ENCODE measurements at regions not wholly inside any gene's neighbourhood (a gene's known extent, or its start where the extent isn't known, plus 50 kb on each side); places are given as distances from the start of the nearest gene placed in this dataset.

- WGBS, 2 donors = 92 to 96% methylated on average over 1 of the region's 1 CpG
- Histone ChIP-seq H3K4me1 (peaks cover 0 to 13% (median 8%) of the 10 kb centered on the region in 4 donors), H3K9me3 (no peaks in the 10 kb centered on the region), H3K27me3 (no peaks in the 10 kb centered on the region), H3K36me3 (no peaks in the 10 kb centered on the region), H3K27ac (no peak overlapping the region), H3K4me3 (no peak overlapping the region)
- intact Hi-C loops (cut with DNase I) = no loop called here
- no peak for TF ChIP-seq CTCF (IDR thresholded peaks at IDR 0.05)
- no peak for TF ChIP-seq EP300 (IDR thresholded peaks at IDR 0.05)
- TF ChIP-seq POLR2AphosphoS5 (IDR thresholded peaks at IDR 0.05) = no peak
- no peak for TF ChIP-seq POLR2A (IDR thresholded peaks at IDR 0.05)
- no peak for DNase-seq
These were observed 129.4 kb downstream of the TANC2 start for GRCh38 chr17:63095459-63095858.

GRCh38 chr17:63095879-63096278, 129.8 kb downstream of the TANC2 start:
- no peak overlapping the region for H3K27ac ChIP-seq
- H3K9me3 ChIP-seq = no peaks in the 10 kb centered on the region
- no peak overlapping the region for H3K4me3 ChIP-seq
- H3K4me1 ChIP-seq = peaks cover 0 to 13% (median 8%) of the 10 kb centered on the region in 4 donors
- H3K27me3 ChIP-seq = no peaks in the 10 kb centered on the region
- DNase-seq = no peak
- intact Hi-C loops (cut with DNase I) = no loop called here
- no peaks in the 10 kb centered on the region for H3K36me3 ChIP-seq
- TF ChIP-seq CTCF (IDR thresholded peaks at IDR 0.05) (no peak), POLR2AphosphoS5 (IDR thresholded peaks at IDR 0.05) (no peak), EP300 (IDR thresholded peaks at IDR 0.05) (no peak), POLR2A (IDR thresholded peaks at IDR 0.05) (no peak)
- 92 to 96% methylated on average over 1 of the region's 1 CpG for WGBS, 2 donors

GRCh38 chr17:63096426-63096825, 130.4 kb downstream of the TANC2 start:
- Histone ChIP-seq H3K27ac (no peak overlapping the region), H3K4me1 (peaks cover 0 to 13% (median 8%) of the 10 kb centered on the region in 4 donors), H3K36me3 (no peaks in the 10 kb centered on the region), H3K27me3 (no peaks in the 10 kb centered on the region), H3K9me3 (no peaks in the 10 kb centered on the region), H3K4me3 (no peak overlapping the region)
- TF ChIP-seq POLR2A (IDR thresholded peaks at IDR 0.05) = no peak
- TF ChIP-seq CTCF (IDR thresholded peaks at IDR 0.05) = no peak
- TF ChIP-seq POLR2AphosphoS5 (IDR thresholded peaks at IDR 0.05) = no peak
- no peak for TF ChIP-seq EP300 (IDR thresholded peaks at IDR 0.05)
- intact Hi-C loops (cut with DNase I) = no loop called here
- WGBS, 2 donors = 74 to 82% methylated on average over 5 of the region's 5 CpGs
- no peak for DNase-seq

GRCh38 chr17:63099425-63099824, 133.4 kb downstream of the TANC2 start:
- no peaks in the 10 kb centered on the region for H3K9me3 ChIP-seq
- 86 to 94% methylated on average over 1 of the region's 1 CpG for WGBS, 2 donors
- no peak overlapping the region for H3K4me3 ChIP-seq
- intact Hi-C loops (cut with DNase I) = no loop called here
- TF ChIP-seq EP300 (IDR thresholded peaks at IDR 0.05) (no peak), CTCF (IDR thresholded peaks at IDR 0.05) (no peak), POLR2A (IDR thresholded peaks at IDR 0.05) (no peak), POLR2AphosphoS5 (IDR thresholded peaks at IDR 0.05) (no peak)
- no peak overlapping the region for H3K27ac ChIP-seq
- no peak for DNase-seq
- H3K27me3 ChIP-seq = no peaks in the 10 kb centered on the region
- H3K36me3 ChIP-seq = no peaks in the 10 kb centered on the region
- peaks cover 0 to 13% (median 8%) of the 10 kb centered on the region in 4 donors for H3K4me1 ChIP-seq

- TF ChIP-seq CTCF (IDR thresholded peaks at IDR 0.05) = no peak
- TF ChIP-seq POLR2A (IDR thresholded peaks at IDR 0.05) = no peak
- no peak for TF ChIP-seq EP300 (IDR thresholded peaks at IDR 0.05)
- no peak for TF ChIP-seq POLR2AphosphoS5 (IDR thresholded peaks at IDR 0.05)
- no peaks in the 10 kb centered on the region for H3K36me3 ChIP-seq
- intact Hi-C loops (cut with DNase I) = no loop called here
- 98% methylated on average over 4 of the region's 4 CpGs for WGBS, 2 donors
- peaks cover 0 to 1% (median 0%) of the 10 kb centered on the region in 4 donors for H3K4me1 ChIP-seq
- DNase-seq = no peak
- no peak overlapping the region for H3K27ac ChIP-seq
- no peaks in the 10 kb centered on the region for H3K9me3 ChIP-seq
- H3K4me3 ChIP-seq = no peak overlapping the region
- H3K27me3 ChIP-seq = no peaks in the 10 kb centered on the region
These were observed 136.0 kb downstream of the TANC2 start for GRCh38 chr17:63102034-63102433.
